Endothelial cell of hepatic sinusoid (primary cell): ENCODE measurements at regions not wholly inside any gene's neighbourhood (a gene's known extent, or its start where the extent isn't known, plus 50 kb on each side); places are given as distances from the start of the nearest gene placed in this dataset.
"Not testable (repeated sequence)": the region's sequence is repeated elsewhere in the genome, so short reads cannot be mapped to it uniquely, and the experiment has no call there.

Experiments used
- in situ Hi-C: cut with HindIII; loops from 2 replicates; pipeline ENCODE4 v1.10.0; 2017; ENCODE audit warnings: low sequenced_read_pairs

- in situ Hi-C loops, result no loop called here
Observed at GRCh38 chr3:3476669-3477068, 297.2 kb upstream of the CRBN start.

- in situ Hi-C loops, result no loop called here
Observed at GRCh38 chr3:3468596-3468995, 289.1 kb upstream of the CRBN start.

GRCh38 chr3:3464131-3464530 is 284.6 kb upstream of the CRBN start:
- in situ Hi-C loops, result no loop called here

- in situ Hi-C loops, result no loop called here
Observed at GRCh38 chr3:3461317-3461716, 281.8 kb upstream of the CRBN start.

GRCh38 chr3:3448468-3448867 is 269.0 kb upstream of the CRBN start:
- in situ Hi-C loops, result no loop called here

- in situ Hi-C loops, result no loop called here
Observed at GRCh38 chr3:3447641-3448040, 268.1 kb upstream of the CRBN start.

- in situ Hi-C loops, result no loop called here
Observed at GRCh38 chr3:3446251-3446650, 266.8 kb upstream of the CRBN start.

GRCh38 chr3:3443482-3443881 is 264.0 kb upstream of the CRBN start:
- in situ Hi-C loops, result no loop called here

GRCh38 chr3:3433711-3434110 is 254.2 kb upstream of the CRBN start:
- in situ Hi-C loops, result no loop called here

- in situ Hi-C loops, result no loop called here
Observed at GRCh38 chr3:3429841-3430240, 250.3 kb upstream of the CRBN start.

- in situ Hi-C loops, result not testable (repeated sequence)
Observed at GRCh38 chr3:3407707-3408106, 228.2 kb upstream of the CRBN start.

GRCh38 chr3:3405131-3405530 is 225.6 kb upstream of the CRBN start:
- in situ Hi-C loops, result no loop called here

GRCh38 chr3:3403700-3404099 is 224.2 kb upstream of the CRBN start:
- in situ Hi-C loops, result no loop called here

- in situ Hi-C loops, result no loop called here
Observed at GRCh38 chr3:3392946-3393345, 213.5 kb upstream of the CRBN start.

- in situ Hi-C loops, result no loop called here
Observed at GRCh38 chr3:3383461-3383860, 204.0 kb upstream of the CRBN start.

- in situ Hi-C loops, result no loop called here
Observed at GRCh38 chr3:3372210-3372777, 192.8 kb upstream of the CRBN start.

- in situ Hi-C loops, result no loop called here
Observed at GRCh38 chr3:3368306-3368705, 188.8 kb upstream of the CRBN start.

GRCh38 chr3:3366386-3366785 is 186.9 kb upstream of the CRBN start:
- in situ Hi-C loops, result no loop called here

- in situ Hi-C loops, result no loop called here
Observed at GRCh38 chr3:3365716-3366115, 186.2 kb upstream of the CRBN start.

GRCh38 chr3:3356846-3357245 is 177.4 kb upstream of the CRBN start:
- in situ Hi-C loops, result loop anchor here (5.0 kb wide), 1 partner anchor 55 kb away; no protein-coding TSS in a partner anchor

GRCh38 chr3:3355442-3355841 is 176.0 kb upstream of the CRBN start:
- in situ Hi-C loops, result loop anchor here (5.0 kb wide), 1 partner anchor 53 kb away; no protein-coding TSS in a partner anchor

- in situ Hi-C loops, result no loop called here
Observed at GRCh38 chr3:3353153-3353552, 173.7 kb upstream of the CRBN start.

GRCh38 chr3:3351226-3351625 is 171.7 kb upstream of the CRBN start:
- in situ Hi-C loops, result no loop called here
